UCSD-AML1 (cell line): ENCODE measurements at regions not wholly inside any gene's neighbourhood (a gene's known extent, or its start where the extent isn't known, plus 50 kb on each side); places are given as distances from the start of the nearest gene placed in this dataset.

ENCODE experiments used
- DNase-seq: peaks from one replicate; lab custom pipeline; 2025; ENCODE audit not compliant: unreplicated experiment; lab: John Stamatoyannopoulos, UW

DNA sequence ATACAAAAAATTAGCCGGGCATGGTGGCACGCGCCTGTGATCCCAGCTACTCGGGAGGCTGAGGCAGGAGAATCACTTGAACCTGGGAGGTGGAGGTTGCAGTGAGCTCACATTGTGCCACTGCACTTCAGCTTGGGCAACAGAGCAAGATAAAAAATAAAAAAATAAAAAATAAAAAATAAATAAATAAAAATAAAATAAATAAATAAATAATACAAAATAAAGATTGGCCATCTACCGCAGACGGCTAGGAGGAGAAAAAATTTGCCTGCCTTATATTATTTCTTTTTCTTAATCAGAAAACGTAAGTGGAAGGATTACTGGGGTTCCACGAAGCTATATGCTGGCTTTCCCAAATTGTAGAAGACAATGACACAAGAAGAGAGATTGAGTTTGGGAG is 229.7 kb downstream of the EPHA4 start:
- no peak for DNase-seq

GRCh38 chr2:221343524-221343923 is 228.6 kb downstream of the EPHA4 start:
- no peak for DNase-seq

GRCh38 chr2:221345516-221345915 is 226.6 kb downstream of the EPHA4 start:
- DNase-seq = no peak

DNA sequence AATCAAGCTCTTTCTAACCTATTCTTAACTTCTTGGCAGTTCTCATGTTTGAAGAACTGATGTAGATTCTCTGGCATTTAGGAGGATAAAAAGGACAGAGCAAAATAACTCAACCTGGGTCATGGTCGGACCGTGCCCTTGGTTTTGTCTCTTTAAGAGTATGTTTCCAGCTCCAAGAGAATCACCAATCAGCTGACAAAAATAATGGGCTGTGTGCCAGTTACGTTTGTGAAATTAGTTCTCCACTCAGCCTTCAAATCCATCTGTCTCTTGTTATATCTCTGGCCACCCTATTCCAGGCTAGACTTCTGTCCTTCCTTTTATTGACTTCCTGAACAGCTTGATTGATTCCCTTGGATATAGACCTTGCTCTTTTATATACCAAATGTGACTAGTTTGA is 225.7 kb downstream of the EPHA4 start:
- no peak for DNase-seq

GRCh38 chr2:221347471-221347870 is 224.6 kb downstream of the EPHA4 start:
- no peak for DNase-seq

DNA sequence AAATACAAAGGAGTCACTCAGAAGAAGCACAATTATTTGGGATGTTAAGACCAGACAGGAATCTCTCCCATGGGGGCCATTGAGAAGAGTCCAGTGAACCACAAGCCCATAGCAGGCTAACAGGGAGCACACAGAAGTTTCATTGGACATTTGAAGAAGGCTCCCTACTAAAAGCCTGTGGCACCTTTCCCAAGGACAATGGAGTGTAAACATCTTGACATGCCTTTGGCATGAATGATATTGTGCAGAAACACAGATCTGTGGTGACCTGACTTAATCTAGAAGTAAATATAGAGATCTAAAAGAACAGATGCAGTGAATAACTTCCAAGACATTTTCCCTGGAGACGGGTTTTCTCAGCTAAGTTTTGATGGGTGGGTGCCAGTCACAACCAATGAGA is 221.5 kb downstream of the EPHA4 start:
- no peak for DNase-seq

DNA sequence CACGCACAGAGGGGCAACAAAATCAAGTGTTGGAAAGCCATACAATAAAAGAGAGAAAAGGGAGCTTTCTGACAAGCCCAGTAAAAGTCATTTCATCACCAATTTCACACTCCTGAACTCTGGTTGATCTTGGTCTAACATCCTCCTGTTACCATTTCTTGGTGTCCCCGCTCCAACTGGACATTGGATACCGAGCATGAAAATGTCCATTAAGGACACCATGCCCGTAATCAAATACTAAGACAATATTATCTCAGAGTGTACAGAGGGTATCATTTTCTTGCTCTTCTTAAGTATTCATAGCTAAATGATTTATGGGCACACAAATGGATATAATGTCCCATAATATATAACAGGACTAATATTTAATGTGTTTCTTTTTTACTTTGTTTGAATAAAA is 218.9 kb downstream of the EPHA4 start:
- no peak for DNase-seq

- DNase-seq = no peak
Measured at GRCh38 chr2:221360312-221360711, 211.8 kb downstream of the EPHA4 start.

- DNase-seq = no peak
Measured at GRCh38 chr2:221360742-221361141, 211.4 kb downstream of the EPHA4 start.

- DNase-seq = no peak
Measured at GRCh38 chr2:221361633-221362032, 210.5 kb downstream of the EPHA4 start.

DNA sequence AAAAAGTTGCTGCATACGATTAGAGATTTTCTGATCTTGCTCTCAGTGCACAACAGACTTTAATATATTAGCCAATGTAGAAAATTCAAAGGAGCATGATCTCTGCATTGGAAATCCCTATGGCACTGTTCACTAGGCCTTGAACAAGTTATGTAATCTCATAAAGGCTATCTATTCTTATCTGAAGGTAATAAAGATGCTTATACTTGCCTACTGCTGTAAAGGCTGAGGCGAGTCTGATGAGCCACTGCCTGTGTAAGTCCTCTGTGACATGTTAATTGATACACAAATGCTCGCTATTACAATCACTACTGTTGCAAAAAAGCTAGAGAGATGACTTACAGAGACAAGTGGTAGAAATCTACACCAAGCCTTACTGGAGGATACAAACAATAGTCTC is 207.4 kb downstream of the EPHA4 start:
- no peak for DNase-seq
